ENCODE measurements at regions not wholly inside any gene's neighbourhood (a gene's known extent, or its start where the extent isn't known, plus 50 kb on each side); places are given as distances from the start of the nearest gene placed in this dataset.

DNA sequence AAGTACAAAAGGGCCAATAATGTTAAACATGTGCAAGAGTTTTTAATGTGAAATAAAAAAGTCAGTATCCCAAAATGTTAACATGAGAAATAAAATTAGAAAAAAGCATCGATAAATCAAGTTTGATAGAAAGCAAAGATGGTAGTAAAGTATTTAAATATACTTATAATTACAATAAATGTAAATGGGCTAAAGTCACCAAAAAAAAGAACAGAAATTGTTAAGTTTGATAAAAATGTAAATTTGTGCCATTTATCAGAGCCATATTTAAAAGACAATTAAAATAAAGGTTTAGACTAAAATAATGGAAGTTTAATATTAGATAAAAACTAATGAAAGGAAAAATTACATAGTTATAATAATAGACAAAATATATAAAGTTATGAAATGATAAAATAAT is 500.5 kb downstream of the TMEM232 start:
- H3K4ac ChIP-seq (replicated peaks; ENCODE audit: insufficient read length, low read depth, low read length) = no peak overlapping the region
- H3K27me3 ChIP-seq (replicated peaks in 1 of 4; ENCODE audit: control insufficient read depth in 3 of 4, extremely low read depth in 1 of 4, insufficient read depth in 3 of 4, low read length in 3 of 4) = no peaks in the 10 kb centered on the region
- TF ChIP-seq KDM4A (IDR thresholded peaks at IDR 0.05; ENCODE audit: low read depth, low read length, severe bottlenecking) = no peak
- no peak for TF ChIP-seq CBX8 (IDR thresholded peaks at IDR 0.05; ENCODE audit: borderline replicate concordance, low read depth, low read length)
- TF ChIP-seq, protein P1, sequence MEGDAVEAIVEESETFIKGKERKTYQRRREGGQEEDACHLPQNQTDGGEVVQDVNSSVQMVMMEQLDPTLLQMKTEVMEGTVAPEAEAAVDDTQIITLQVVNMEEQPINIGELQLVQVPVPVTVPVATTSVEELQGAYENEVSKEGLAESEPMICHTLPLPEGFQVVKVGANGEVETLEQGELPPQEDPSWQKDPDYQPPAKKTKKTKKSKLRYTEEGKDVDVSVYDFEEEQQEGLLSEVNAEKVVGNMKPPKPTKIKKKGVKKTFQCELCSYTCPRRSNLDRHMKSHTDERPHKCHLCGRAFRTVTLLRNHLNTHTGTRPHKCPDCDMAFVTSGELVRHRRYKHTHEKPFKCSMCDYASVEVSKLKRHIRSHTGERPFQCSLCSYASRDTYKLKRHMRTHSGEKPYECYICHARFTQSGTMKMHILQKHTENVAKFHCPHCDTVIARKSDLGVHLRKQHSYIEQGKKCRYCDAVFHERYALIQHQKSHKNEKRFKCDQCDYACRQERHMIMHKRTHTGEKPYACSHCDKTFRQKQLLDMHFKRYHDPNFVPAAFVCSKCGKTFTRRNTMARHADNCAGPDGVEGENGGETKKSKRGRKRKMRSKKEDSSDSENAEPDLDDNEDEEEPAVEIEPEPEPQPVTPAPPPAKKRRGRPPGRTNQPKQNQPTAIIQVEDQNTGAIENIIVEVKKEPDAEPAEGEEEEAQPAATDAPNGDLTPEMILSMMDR (IDR thresholded peaks at IDR 0.05; ENCODE audit: control extremely low read depth in 1 of 3, insufficient read depth in 1 of 3, low read depth in 1 of 3, low read length in 3 of 3) = no peak
- TF ChIP-seq SP2 (IDR thresholded peaks at IDR 0.05; ENCODE audit: low read length) = no peak
- TF ChIP-seq KDM1A (IDR thresholded peaks at IDR 0.05; ENCODE audit: borderline replicate concordance, low read length) = no peak
- no peak for TF ChIP-seq BRCA1 (IDR thresholded peaks at IDR 0.05; ENCODE audit: low read depth, low read length)
- TF ChIP-seq SRF (IDR thresholded peaks at IDR 0.05; ENCODE audit: low read depth, low read length) = no peak
- TF ChIP-seq BCL11A (IDR thresholded peaks at IDR 0.05; ENCODE audit: low read depth in 2 of 2, low read length in 2 of 2) = no peak
- H4K91ac ChIP-seq (replicated peaks; ENCODE audit: insufficient read length, low read length) = no peak overlapping the region
- H3K4me1 ChIP-seq (replicated peaks in 1 of 4; ENCODE audit: control insufficient read depth in 3 of 4, insufficient read depth in 4 of 4, low read length in 3 of 4) = no peaks in the 10 kb centered on the region
- no peak overlapping the region for H3K14ac ChIP-seq (ENCODE audit: insufficient read length)
- no peak overlapping the region for H4K8ac ChIP-seq (ENCODE audit: extremely low read depth, insufficient read depth, low read length)
- no peak overlapping the region for H3K9ac ChIP-seq (replicated peaks in 1 of 4; ENCODE audit: extremely low read depth in 1 of 4, low read depth in 3 of 4, low read length in 3 of 4)
- no peak overlapping the region for H3K4me3 ChIP-seq (ENCODE audit: extremely low read depth in 1 of 4, insufficient read depth in 2 of 4, low read depth in 3 of 4, low read length in 4 of 4)
- no peak overlapping the region for H2BK5ac ChIP-seq (ENCODE audit: low read depth, low read length)
- H4K20me1 ChIP-seq (replicated peaks in 1 of 2; ENCODE audit: control insufficient read depth in 1 of 2, insufficient read depth in 2 of 2, low read length in 2 of 2) = no peaks in the 10 kb centered on the region
- no peak overlapping the region for H3K23ac ChIP-seq (ENCODE audit: insufficient read length)
- H3K4me2 ChIP-seq (ENCODE audit: insufficient read depth in 1 of 2, low read depth in 2 of 2, low read length in 2 of 2) = no peak overlapping the region
- H2BK20ac ChIP-seq (ENCODE audit: low read length) = no peak overlapping the region
- ChIA-PET CTCF (ENCODE audit: partially characterized antibody) (no interaction called here), POLR2A (ENCODE audit: partially characterized antibody) (no interaction called here)
- no peak overlapping the region for H2BK120ac ChIP-seq (replicated peaks; ENCODE audit: low read depth, low read length)
- H2BK12ac ChIP-seq (ENCODE audit: low read depth, low read length) = no peak overlapping the region
- no peaks in the 10 kb centered on the region for H3K36me3 ChIP-seq (ENCODE audit: control insufficient read depth in 2 of 4, insufficient read depth in 4 of 4, low read length in 3 of 4)
- H4K5ac ChIP-seq (ENCODE audit: insufficient read length, low read depth, low read length) = no peak overlapping the region
- DNase-seq (ENCODE audit: low read depth in 1 of 2, low spot score in 2 of 2) (no peak), FAIRE-seq (no peak)
- no peaks in the 10 kb centered on the region for H3K9me3 ChIP-seq (ENCODE audit: insufficient read depth in 2 of 2, low read depth in 1 of 2, low read length in 1 of 2)
- no peak overlapping the region for H3K18ac ChIP-seq (ENCODE audit: extremely low read depth, low read length)
- H3K56ac ChIP-seq (replicated peaks; ENCODE audit: insufficient read length, low read depth, low read length) = no peak overlapping the region
- no peaks in the 10 kb centered on the region for H3K23me2 ChIP-seq (ENCODE audit: low read depth, low read length)
- no peak overlapping the region for H3K27ac ChIP-seq (ENCODE audit: low read depth, low read length)
- H2AK5ac ChIP-seq (ENCODE audit: low read depth, low read length) = no peak overlapping the region
- no peaks in the 10 kb centered on the region for H3K79me2 ChIP-seq (ENCODE audit: control insufficient read depth in 1 of 2, insufficient read depth in 2 of 2, low read length in 2 of 2)
- H2AFZ ChIP-seq (ENCODE audit: low read length) = no peak overlapping the region
- 100% methylated on average over 1 of the region's 1 CpG; no CpG with 5 or more reads in 1 of the 2 experiments for WGBS, 2 experiments (ENCODE audit: extremely low coverage in 1 of 2, insufficient coverage in 1 of 2, insufficient read length in 1 of 2, insufficient replicate concordance in 2 of 2, low coverage in 1 of 2, low lambda C conversion rate in 2 of 2, missing lambda C conversion rate in 1 of 2)
- no peak overlapping the region for H2BK15ac ChIP-seq (ENCODE audit: low read length)
- H3K79me1 ChIP-seq (ENCODE audit: low read depth, low read length) = no peaks in the 10 kb centered on the region
